GM18499 (cell line): ENCODE measurements at regions not wholly inside any gene's neighbourhood (a gene's known extent, or its start where the extent isn't known, plus 50 kb on each side); places are given as distances from the start of the nearest gene placed in this dataset.

Source experiments
- ATAC-seq: cut with Tn5 transposase; IDR thresholded peaks from one replicate; pipeline ENCODE4 v1.9.1; 2021; ENCODE audit warnings: moderate number of reproducible peaks; ENCODE audit not compliant: insufficient read depth, unreplicated experiment

DNA sequence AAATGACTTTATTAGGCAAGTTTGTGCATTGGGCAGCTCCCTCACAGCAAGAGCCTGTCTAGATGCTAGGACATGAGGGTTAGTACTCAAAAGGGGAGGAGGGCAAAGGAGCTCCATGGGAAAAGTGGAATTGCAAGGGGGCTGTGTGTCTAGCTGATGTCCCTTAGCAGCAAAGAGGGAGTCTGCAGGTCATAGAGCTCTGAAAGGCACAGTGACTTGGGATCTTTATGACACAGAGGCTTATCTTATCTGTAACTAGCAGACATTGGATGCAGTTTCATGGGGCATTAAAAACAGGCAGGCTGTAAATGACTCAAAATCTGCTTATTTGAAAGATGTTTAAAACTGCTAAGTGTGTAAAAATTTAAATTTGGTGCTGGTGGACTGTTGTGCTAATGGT lies 556.2 kb upstream of the FZD8 start:
- ATAC-seq = no peak

DNA sequence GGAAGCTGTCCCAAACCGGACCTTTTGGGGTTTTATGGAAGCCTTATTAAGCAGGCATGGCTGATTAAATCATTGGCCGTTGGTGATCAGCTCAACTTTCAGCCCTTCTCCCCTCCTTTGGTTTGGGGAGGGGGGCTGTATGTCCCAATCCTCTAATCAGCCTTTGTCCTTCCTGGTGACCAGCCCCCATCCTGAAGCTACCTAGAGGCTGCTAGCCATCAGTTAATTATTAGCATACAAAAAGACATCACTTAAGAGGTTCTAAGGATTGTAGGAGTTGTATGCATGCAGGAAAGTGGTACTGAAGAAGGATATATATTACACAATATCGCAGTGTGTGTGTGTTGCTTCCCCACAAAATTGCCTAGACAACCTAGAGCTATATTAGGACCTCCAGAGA lies 553.3 kb upstream of the FZD8 start:
- ATAC-seq = no peak

DNA sequence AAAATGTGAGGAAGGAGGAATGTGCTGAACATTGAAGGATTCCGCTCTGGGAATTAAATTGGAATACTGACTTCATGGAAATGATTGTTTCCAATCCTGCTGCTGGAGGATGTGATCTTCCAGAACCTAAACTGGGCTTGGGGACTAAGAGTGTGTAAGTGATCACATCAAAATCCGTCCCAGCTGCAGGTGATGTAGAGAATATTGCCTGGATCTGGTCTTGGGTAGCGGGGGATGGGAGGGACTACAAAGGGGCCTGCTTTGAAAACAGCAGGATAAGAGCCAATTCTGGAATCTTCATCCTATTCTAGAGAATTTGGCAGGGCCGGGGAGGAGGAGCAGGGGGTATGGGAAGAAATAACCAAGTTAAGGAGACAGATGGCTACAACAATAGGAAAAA lies 552.2 kb upstream of the FZD8 start:
- ATAC-seq = no peak

DNA sequence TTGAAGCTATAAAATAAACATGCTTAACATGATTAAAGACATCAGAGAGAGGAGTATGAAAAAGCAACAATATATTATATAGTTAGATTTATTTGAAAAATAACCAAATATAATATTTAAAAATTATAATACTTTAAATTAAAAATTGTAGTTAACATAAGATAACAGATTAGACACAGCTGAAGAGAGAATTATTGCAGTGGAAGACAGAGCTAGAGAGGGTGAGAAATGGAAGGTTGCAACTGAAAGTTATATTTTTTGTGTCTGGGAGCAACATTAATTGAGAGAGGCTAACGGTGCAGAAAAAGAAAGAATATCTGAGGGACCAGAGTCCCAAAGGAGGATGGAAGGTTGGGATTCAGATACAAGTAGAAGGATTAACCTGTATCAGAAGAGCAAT lies 548.9 kb upstream of the FZD8 start:
- no peak for ATAC-seq

DNA sequence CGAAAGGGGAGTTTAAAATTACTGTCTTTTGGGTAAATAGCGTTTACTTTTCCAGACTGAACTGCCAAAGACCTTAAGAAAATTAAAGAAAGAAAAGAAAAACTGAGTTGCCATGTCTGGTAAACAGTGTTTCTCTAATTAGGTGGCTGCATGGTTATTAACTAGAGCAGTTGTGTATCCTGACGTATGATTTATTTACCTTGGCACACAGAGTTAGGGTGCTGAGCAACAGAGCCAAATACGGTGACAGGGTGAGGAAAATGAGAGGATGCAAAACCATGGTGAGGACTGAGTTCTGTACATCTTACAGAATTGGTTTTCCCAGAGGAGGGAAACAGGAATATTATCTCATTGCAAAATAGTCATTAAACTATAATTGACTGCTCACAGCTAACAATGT lies 546.4 kb upstream of the FZD8 start:
- no peak for ATAC-seq

DNA sequence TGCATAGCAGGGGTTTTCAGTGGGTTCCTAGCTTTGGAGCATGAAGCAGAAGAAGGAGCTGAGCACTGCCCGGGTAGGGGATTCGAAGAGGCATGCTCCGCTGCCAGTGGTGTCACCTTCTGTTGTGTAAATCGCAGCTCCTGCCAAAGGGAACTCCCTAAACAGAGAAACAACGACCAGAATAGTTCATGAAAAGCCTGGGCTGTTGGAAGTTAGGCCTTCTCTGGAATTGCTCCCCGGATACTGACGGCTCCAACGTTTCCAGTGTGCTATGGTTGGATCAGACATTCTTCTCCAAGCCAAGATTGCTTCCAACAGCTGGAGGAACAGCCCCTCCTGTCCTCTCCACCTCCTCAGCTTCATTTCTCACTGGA lies 546.0 kb upstream of the FZD8 start:
- no peak for ATAC-seq

DNA sequence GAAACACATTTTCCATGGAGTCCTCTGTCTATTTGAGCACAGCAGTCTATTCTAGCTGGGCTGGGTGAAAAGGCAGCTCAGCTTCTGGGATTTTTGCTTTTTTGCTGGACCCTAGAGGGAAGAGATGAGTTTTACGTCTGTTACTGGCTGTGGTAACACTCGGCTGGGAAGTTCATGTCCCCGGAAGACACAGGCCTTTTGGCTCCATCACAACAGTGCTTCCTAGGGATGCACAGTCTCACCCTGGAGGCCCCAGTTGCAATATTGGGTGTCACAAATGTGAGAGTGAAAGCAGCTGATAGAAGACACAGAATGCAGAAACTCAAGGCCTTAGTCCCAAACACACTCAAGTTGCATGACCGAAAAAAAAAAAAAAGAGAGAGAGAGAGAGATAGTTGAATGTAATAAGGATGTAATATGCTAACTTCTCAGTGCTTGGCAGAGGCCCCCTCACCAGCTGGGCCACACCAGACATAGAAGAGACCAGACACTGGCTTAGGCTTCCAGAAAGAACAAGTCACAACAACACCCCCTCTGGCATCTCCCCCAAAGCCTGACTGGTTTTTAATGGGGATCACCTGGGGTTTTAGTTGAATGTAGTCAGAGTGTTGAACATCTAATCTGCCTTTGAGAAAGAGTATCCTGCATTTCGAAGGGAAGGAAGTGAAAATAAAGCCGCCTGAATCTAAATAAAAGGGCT lies 545.4 kb upstream of the FZD8 start:
- ATAC-seq = no peak

DNA sequence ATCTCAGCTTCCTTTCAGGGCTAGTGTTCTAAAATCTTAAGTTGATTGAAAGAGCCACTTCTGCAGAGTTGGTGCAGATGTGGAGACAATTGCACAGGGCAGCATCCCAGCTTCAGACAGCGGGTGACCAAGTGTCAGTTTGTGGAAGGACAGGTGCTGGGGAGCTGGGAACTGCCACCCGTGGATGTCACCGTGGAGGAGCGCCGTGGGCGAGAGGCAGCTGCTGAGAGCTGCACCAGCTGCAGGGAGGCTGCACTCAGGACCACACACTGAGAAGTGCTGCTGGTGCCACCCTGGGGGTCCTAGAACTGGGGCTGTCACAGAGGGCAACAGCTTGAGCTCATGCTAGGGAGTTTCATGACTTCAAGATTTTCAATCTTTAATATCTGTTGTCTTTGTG lies 543.0 kb upstream of the FZD8 start:
- no peak for ATAC-seq

DNA sequence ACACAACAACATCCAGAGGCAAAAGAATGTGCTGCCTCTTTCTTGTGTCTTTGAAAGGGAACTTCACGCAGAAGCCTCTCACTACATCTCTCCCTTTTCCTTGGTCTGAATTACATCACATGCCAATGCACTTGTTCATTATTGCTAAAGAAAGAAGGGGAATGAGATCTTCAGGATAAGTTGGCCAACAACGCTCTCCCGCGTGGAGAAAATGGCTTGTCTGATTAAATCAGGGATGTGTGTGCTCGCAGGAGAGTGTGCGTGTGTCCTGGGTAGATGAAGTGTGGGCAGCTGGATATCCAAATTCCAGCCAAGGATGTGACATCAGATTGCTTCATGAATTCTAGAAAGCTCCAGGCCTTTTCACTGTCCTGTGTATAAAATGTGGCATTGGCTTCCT lies 541.6 kb upstream of the FZD8 start:
- ATAC-seq = no peak

DNA sequence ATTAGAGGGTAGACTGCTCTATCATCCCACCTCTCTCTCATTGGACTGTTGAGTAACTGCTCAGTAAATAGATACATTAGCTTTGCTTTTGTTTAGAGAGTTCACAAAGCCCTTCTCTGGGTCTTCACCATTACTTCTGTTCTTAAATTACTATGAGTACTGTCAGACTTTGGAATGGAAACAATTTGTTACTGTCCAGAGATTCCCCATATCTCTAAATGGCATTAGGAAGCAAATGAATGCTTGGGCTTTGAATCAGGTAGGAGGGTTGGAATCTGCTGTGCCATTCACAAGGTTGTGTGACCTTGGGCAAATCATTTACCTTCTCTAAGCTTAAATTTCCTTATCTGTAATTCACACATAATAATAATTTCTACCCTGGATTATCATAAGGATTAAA lies 541.0 kb upstream of the FZD8 start:
- ATAC-seq = no peak

DNA sequence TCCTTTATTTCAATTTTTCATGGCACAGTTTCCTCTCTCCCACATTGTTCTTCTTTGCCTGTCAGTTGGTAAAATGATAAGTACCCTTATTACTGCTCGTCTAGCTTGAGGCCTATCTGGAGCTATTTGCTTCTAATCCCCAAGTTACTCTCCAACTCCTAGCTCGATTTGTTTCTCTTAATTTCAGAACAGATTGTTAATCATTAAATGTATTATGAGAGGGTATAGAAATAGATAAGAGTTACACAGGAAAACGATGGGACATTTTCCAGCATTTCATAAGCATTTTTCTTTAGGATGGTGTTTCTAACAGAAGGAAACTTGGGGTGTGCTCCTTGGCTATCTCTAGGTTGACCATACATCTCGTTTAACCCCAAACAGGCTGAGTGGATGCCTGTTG lies 540.5 kb upstream of the FZD8 start:
- ATAC-seq = no peak

DNA sequence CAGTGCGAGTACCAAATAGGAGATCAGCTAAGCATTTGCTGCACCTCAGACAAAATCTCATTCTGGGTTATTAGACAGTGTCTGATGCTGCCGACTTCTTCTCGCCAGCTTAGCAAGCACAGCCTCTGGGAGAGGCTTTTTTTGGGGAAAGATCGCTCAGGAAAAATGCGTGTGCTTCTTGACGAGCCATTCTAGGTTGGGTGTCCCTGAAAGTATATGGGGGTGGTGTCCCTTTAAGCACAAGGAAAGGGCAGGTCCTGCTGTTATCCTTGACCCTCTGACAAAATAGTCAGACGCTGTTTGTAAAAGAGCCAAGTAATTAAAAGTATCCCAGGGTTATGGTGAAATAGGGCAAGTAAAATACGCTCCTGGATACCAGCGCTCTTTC lies 540.1 kb upstream of the FZD8 start:
- ATAC-seq = no peak

DNA sequence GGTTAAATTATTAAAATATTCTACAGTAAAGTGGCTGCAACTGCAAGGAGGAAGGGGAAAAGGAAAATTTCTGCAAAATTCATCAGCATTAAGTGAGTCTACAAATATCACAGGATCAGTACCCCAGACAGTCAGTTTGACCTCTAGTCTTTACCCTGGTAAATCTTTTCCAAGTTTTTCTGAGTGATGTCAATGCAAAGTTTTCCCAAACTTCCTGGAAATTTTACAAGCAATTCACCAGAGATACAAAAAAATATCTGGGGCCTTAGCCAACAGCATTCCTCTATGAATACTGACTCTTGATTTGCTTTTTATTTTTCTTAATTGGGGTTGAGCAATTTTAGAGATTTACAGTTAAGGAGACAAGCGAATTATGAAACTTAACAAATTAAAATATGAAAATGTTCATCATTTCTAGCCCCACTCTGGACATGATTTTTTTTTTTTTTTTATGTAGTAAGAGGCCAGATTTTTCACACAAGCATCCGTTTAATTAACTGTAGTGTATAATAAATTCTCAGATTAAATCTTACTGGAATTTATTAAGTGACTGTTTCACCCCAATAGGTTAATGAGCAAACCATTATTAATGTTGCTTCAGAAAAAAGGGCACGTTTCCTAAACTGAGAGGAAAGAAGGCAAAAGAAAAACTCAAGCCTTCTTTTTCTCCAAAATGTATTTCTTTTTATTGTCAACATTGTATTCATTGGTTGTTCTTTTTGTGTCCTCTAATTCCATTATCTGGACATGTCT lies 539.5 kb upstream of the FZD8 start:
- no peak for ATAC-seq

DNA sequence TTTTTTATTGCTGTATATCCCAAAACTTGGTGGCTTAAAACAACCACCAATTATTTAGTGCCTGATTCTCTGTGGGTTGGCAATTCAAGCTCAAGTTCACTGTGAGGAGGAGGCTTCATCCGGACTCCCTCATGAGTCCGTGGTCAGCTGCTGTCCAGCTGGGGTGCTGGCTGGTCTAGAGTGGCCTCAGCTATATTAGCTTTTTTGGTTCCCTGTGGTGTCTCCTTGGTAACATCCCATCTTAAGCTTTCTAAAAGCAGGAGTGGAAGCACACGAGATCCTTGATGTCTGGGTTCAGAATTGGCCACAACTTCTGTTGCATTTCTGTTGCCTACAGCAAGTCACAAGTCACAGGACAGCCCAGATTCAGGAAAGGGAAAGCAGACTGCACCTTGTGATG lies 536.5 kb upstream of the FZD8 start:
- no peak for ATAC-seq

DNA sequence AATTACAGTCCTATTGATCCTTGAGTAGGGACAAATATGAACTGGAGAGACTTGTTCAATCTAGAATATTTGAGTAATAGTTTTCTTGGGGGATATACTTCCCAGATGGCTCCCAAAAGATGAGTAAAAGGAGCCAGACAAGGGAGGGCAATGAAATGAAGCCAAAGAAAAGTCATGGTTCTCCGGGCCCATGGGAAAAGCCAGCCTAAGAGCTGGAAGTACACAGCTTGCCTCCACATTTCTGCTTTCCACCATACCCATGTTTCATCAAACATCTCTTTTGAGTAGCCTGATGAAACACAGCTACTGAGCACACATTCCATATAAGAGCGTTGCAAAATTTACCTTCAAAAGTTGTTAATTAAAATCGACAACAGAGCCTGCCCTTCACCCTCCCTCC lies 535.0 kb upstream of the FZD8 start:
- no peak for ATAC-seq

DNA sequence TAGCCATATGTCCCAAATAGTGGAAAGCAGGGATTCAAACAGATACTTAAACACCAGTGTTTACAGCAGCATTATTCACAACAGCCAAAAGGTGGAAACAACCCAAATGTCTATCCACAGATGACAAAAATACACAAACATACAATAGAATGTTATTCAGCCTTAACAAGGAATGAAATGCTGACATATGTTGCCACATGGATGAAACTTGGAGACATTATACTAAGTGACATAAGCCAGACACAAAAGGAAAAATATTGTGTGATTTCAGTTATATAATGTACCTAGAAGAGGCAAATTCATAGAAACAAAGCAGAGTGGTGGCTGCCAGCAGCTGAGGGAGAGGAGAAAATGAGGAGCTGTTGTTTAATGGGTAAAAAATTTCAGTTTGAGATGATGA lies 533.9 kb upstream of the FZD8 start:
- ATAC-seq = no peak

DNA sequence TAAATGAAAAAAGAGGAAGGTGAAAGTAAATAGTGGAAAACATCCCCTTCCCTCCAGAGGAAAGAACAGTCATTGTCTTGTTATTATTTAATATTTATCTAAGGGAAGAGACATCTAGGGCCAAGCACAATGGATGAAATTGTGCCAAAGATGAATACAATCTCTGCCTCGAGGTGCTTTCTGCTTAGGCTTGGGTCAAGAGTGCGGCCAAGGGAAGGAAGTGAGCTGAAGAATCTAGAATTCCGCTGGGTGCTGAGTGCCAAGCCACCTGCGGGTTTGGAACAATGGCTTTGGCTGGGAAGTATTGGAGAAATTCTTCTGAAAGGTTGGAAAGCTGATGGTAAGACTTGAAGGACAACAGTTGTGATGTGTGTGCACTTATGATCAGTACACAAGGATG lies 531.3 kb upstream of the FZD8 start:
- no peak for ATAC-seq

DNA sequence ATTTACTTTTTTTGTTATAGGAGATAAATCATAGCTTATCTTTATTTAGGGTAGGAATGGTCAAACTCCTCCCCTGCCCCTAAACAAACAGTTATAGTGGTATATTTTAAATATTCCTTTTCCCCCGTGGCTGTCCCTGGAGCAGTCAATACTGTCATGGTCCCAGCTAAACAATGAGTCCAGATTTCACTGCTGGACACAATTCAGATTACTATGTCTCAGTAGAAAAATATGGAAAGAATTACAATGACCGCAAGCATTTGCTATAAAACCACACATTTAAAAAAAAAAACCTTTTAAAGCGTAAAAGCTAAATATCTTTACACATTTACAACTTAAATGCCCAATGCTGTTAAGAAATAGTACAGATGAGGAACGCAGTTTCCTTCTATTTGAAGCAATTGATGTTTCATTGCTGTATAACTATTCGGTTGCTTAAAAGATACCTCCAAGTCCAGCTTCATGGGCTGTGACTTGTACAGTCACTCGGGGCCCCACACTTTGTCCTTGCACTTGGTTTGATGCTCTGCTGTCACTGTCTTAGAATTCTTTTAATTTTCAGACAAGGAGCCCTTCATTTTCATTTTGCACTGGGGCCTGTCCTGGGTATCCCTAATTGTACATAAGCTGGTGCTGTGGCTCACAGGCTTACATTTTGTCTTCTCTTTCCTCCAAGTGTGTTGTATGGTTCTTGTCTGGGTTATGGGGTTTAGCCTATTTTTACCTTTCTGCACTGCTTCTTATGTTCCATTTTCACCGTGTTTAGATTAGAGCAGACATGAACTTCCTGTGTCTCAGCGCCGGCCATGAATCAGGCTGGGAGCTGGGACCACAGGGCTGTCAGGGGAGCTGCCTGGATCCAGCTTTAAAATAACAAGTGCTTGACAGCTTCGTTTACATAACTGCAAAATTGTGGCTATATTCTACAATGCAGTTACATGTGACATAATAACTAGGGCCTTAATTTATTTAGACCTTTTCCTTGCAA lies 530.2 kb upstream of the FZD8 start:
- no peak for ATAC-seq

DNA sequence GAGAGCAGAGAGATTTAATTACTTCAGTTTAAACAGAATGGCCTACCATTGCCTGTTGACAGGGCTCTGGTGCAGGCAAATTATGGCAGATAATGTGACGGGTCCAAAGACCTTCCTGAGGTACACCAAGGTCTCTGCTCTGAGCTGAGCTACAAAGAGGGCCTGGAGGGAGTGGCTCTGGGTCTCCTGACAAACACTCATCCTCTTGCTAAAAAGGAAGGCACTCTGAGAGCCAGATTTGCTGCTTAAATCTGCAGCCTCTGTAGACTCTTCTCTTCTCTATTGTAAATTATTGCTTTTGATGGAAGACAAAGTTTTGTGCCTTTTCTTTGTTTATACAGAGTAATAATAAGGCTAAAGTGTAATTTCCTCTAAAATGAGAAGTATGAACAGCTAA lies 529.5 kb upstream of the FZD8 start:
- no peak for ATAC-seq

DNA sequence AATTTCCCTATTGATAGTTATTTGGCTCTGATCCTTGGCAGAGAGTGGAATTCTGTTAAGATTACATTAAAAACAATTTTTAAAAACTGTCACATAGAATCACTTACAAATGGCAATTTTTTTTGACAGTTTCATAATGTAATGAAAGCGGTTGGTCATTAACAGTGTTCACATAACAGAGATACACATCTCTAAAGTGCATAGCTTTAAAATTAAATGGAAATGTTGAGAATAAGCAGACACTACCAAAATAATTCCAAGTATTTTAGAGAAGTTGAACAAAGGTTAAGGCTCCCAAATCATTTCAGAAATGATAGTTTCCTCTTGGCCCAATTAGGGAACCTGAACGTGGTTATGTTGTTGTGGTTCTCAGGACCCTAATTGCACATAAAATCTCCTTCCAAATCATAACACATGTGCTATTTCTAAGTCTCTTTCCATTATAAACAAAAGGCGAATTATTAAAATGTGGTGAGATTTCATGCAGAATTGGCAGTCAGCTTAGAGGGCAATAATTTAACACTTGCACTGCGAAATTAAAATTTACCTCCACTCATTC lies 528.9 kb upstream of the FZD8 start:
- ATAC-seq = no peak
